A673 (cell line): ENCODE measurements at regions not wholly inside any gene's neighbourhood (a gene's known extent, or its start where the extent isn't known, plus 50 kb on each side); places are given as distances from the start of the nearest gene placed in this dataset.

Experiments
- BruUV-seq: library from RNA; stranded (reverse); fragments of 400-500 nt; replicated peaks from 2 replicates; lab custom pipeline; 2021; lab: Mats Ljungman, UMichigan
- CTCF ChIA-PET: fragments of 300-600 bp; sonication (Branson Sonifier 250); formaldehyde crosslinking; loops from one replicate; lab custom pipeline; 2022; ENCODE audit warnings: antibody characterized with exemption; lab: Charles Lee
- POLR2A ChIA-PET: fragments of 300-600 bp; sonication (Branson Sonifier 250); formaldehyde crosslinking; loops from one replicate; lab custom pipeline; 2022; ENCODE audit warnings: antibody characterized with exemption; ENCODE audit not compliant: low non-redundant PET; lab: Charles Lee
- DNase-seq: peaks from one replicate; pipeline ENCODE4 v3.0.0-alpha.2; 2015; ENCODE audit warnings: low spot score
- H3K27ac ChIP-seq: fragments of 200-600 bp; sonication (generic); 2 replicates; pipeline ENCODE4 v1.5.1; 2016; ENCODE audit warnings: mixed run types, low read depth, mild to moderate bottlenecking, mixed read lengths, antibody characterized with exemption, low read length; ENCODE audit not compliant: poor library complexity, severe bottlenecking
- H3K27me3 ChIP-seq: fragments of 200-600 bp; sonication (generic); replicated peaks from 2 replicates; pipeline ENCODE4 v1.6.1; 2017; ENCODE audit warnings: mixed run types, low read depth, mild to moderate bottlenecking, mixed read lengths, antibody characterized with exemption, low read length; ENCODE audit not compliant: insufficient read depth, poor library complexity
- H3K36me3 ChIP-seq: fragments of 200-600 bp; sonication (generic); 2 replicates; pipeline ENCODE4 v1.6.1; 2016; ENCODE audit warnings: mixed run types, mild to moderate bottlenecking, mixed read lengths, antibody characterized with exemption, low read length; ENCODE audit not compliant: insufficient read depth, poor library complexity, severe bottlenecking
- H3K4me1 ChIP-seq: fragments of 200-600 bp; sonication (generic); 2 replicates; pipeline ENCODE4 v1.6.1; 2017; ENCODE audit warnings: mixed run types, mild to moderate bottlenecking, mixed read lengths, antibody characterized with exemption, low read length; ENCODE audit not compliant: insufficient read depth, poor library complexity, severe bottlenecking
- H3K4me3 ChIP-seq: fragments of 200-600 bp; sonication (generic); 2 replicates; pipeline ENCODE4 v1.5.1; 2016; ENCODE audit warnings: low read depth, mixed run types, mild to moderate bottlenecking, mixed read lengths, low read length; ENCODE audit not compliant: poor library complexity, severe bottlenecking
- H3K9me3 ChIP-seq: fragments of 200-600 bp; sonication (generic); 2 replicates; pipeline ENCODE4 v1.6.1; 2016; ENCODE audit warnings: mixed run types, low read depth, mild to moderate bottlenecking, mixed read lengths, antibody characterized with exemption, low read length; ENCODE audit not compliant: poor library complexity, severe bottlenecking
- EZH2 ChIP-seq: fragments of 200-600 bp; sonication (generic); IDR thresholded peaks from 2 replicates; pipeline ENCODE4 v1.6.1; 2017; ENCODE audit warnings: borderline replicate concordance, low read depth, mild to moderate bottlenecking, mixed read lengths, antibody characterized with exemption, low read length; ENCODE audit not compliant: poor library complexity, severe bottlenecking
- intact Hi-C: fragments of 100-400 bp; cut with micrococcal nuclease; formaldehyde crosslinking; loops from one replicate; pipeline ENCODE4 v1.10.0; 2022; ENCODE audit not compliant: unreplicated experiment
- TF ChIP-seq, protein P1 (sequence below): fragments of 300-800, 200-600 bp; sonication (generic); conservative IDR thresholded peaks from 2 replicates; pipeline ENCODE4 v1.5.1; 2017; ENCODE audit warnings: low read depth, mild to moderate bottlenecking, antibody characterized with exemption, low read length, moderate library complexity, mixed read lengths

DNA sequence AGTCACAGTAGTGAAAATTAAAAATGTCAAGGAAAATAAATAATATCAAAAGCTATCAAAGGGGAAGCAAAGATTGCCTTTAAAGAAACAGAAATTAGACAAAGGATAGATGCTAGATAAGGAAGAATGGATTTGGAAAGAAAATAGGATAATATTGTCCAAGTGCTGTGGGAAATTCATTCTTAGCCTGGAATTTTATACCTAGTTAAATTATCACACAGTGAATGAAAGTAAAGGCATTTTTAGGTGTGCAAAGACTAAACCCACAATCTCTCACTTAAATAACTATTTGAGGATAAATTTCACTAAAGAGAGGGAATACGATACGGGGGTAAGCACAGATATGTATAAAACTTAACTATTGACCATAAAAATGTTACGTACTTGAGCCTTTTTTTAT, 511.1 kb downstream of the TMEM135 start:
- DNase-seq: no peak
- TF ChIP-seq EZH2: no peak
- TF ChIP-seq, protein P1, sequence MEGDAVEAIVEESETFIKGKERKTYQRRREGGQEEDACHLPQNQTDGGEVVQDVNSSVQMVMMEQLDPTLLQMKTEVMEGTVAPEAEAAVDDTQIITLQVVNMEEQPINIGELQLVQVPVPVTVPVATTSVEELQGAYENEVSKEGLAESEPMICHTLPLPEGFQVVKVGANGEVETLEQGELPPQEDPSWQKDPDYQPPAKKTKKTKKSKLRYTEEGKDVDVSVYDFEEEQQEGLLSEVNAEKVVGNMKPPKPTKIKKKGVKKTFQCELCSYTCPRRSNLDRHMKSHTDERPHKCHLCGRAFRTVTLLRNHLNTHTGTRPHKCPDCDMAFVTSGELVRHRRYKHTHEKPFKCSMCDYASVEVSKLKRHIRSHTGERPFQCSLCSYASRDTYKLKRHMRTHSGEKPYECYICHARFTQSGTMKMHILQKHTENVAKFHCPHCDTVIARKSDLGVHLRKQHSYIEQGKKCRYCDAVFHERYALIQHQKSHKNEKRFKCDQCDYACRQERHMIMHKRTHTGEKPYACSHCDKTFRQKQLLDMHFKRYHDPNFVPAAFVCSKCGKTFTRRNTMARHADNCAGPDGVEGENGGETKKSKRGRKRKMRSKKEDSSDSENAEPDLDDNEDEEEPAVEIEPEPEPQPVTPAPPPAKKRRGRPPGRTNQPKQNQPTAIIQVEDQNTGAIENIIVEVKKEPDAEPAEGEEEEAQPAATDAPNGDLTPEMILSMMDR: no peak
- Histone ChIP-seq H3K36me3 (no peaks in the 10 kb centered on the region), H3K4me3 (no peak overlapping the region), H3K27me3 (no peaks in the 10 kb centered on the region), H3K4me1 (no peaks in the 10 kb centered on the region), H3K27ac (no peak overlapping the region), H3K9me3 (no peaks in the 10 kb centered on the region)
- ChIA-PET CTCF (no interaction called here), POLR2A (interaction anchor here (0.6 kb wide), 1 partner anchor 509 kb away, joined by 4 read pairs; no protein-coding TSS in a partner anchor)
- intact Hi-C loops: no loop called here
- BruUV-seq: no TSS peak

DNA sequence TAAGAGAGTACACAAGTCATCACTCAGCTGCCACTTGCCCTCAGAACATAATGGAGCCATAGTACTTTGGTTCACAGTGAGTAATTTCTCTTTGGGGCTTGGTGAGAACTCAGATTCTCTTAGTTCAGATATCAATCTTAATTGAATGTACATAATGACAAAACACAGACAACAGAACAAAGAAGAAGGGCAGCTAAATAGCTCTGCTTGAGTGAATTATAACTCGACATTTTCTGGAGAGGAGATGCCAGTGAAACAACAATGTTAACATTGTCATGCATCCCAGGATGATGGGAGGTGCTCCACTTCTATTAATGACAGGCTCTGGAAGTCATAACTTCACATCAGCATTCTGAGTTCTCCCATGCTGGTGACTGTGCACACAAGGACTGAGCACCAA, 508.1 kb downstream of the TMEM135 start:
- intact Hi-C loops: no loop called here
- Histone ChIP-seq H3K27ac (no peak overlapping the region), H3K36me3 (no peaks in the 10 kb centered on the region), H3K9me3 (no peaks in the 10 kb centered on the region), H3K4me3 (no peak overlapping the region), H3K4me1 (no peaks in the 10 kb centered on the region), H3K27me3 (no peaks in the 10 kb centered on the region)
- POLR2A ChIA-PET: no interaction called here
- no peak for TF ChIP-seq EZH2
- TF ChIP-seq, protein P1: no peak
- DNase-seq: no peak
- CTCF ChIA-PET: no interaction called here
- no TSS peak for BruUV-seq

DNA sequence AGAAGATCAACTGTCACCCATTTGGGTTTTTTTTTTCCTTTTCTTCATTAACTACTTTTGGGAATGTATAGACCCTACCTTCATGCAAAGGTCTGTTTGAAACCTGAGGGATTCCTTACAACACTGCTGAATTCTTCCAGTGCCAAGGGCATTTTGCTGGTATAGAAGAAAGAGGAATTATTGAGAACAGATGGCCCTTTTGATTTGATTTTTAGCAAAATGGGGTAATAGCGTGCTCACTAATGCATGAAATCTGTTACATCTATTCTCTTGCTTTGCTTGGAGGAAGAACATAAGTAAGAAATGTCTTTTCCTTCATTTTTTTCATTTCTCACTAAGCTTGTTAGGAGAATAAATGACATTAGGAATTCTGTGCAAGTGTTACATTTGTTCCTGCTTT, 501.9 kb downstream of the TMEM135 start:
- no peaks in the 10 kb centered on the region for H3K9me3 ChIP-seq
- no peaks in the 10 kb centered on the region for H3K4me1 ChIP-seq
- intact Hi-C loops: no loop called here
- CTCF ChIA-PET: no interaction called here
- H3K4me3 ChIP-seq: no peak overlapping the region
- POLR2A ChIA-PET: no interaction called here
- BruUV-seq: no TSS peak
- H3K36me3 ChIP-seq: no peaks in the 10 kb centered on the region
- H3K27me3 ChIP-seq: peaks cover 7% of the 10 kb centered on the region
- no peak for DNase-seq
- H3K27ac ChIP-seq: no peak overlapping the region
- TF ChIP-seq EZH2: no peak
- TF ChIP-seq, protein P1: no peak
